Embryonic facial prominence (tissue), 1 donor: ENCODE measurements at regions not wholly inside any gene's neighbourhood (a gene's known extent, or its start where the extent isn't known, plus 50 kb on each side); places are given as distances from the start of the nearest gene placed in this dataset.
A peak's percentile ranks its signal among the peaks of the same experiment; 100 is the strongest.
"Not testable (repeated sequence)": the region's sequence is repeated elsewhere in the genome, so short reads cannot be mapped to it uniquely, and the experiment has no call there.

ENCODE experiments used
- DNase-seq: peaks from one replicate; pipeline ENCODE4 v3.0.0-alpha.2; 2016; ENCODE audit errors: extremely low spot score

DNA sequence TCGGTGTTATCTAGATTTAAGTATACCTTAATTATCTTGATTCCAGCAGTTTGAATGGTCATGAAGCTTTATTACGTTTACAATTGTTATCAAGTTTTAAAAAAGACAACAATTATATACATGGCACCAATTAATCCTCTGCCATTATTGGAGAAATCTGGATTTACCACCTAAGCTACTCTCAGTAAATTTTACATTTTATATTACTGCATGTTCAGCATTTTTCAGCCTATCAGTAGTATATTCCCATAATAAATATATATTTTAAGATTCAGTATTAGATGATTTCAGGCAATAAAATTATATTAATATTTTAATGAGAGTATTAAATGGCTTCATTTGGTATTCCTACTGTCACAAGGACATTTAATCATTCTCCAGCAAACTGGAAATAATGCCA is 264.5 kb upstream of the PRDM9 start:
- DNase-seq: no peak

DNA sequence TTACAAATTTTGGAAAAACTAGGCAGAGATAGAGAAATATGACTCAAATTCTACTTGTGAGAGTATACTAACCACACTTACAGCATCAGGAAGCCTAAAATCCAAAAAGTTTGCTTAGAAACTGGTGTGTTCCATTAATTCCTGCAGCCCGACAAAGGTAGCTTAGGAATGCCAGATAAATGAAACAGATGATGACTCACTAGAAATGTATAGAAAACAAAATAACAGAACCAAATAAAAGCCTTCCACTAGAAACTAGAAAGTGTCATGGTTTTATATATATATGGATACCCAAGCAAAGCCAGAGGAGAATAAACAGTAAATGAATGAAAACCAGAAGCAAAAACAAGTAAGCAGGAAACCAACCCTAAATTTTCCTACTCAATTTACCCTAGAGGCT is 272.2 kb upstream of the PRDM9 start:
- no peak for DNase-seq

DNA sequence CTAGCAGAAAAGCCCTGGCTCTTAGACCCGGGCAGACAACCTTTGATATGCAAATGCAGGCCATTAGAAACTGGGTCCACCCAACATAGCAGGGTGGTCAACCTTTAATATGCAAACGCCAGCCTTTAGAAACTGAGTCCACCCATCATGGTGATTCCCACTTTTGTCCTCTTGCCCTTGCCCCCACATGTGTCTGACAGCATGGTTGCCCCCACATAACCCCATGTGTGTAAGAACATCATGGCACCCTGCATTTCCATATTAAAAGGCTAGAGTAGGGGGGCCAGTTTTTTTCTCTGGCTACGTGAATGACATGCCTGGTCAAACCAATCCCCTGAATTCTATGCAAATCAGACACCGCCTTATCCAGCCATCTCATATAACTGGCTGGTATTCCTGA is 273.2 kb upstream of the PRDM9 start:
- DNase-seq: no peak

DNA sequence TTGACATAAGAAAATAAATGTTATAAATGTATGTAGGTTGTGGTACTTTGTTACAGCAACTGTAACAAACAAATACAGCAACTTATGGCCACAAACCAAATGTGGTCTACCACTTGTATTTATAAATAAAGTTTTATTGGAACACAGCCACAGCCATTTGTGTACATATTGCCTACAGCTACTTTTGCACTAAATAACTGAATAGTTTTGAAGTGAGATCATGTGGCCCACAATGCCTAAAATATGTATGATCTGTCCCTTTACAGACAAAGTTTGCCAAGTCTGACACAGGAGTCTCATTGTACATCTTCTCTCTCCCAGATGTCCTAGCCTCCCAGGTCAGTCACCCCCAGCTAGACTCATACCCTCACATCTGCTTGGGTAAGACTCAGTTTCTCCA is 283.6 kb upstream of the PRDM9 start:
- DNase-seq: no peak

DNA sequence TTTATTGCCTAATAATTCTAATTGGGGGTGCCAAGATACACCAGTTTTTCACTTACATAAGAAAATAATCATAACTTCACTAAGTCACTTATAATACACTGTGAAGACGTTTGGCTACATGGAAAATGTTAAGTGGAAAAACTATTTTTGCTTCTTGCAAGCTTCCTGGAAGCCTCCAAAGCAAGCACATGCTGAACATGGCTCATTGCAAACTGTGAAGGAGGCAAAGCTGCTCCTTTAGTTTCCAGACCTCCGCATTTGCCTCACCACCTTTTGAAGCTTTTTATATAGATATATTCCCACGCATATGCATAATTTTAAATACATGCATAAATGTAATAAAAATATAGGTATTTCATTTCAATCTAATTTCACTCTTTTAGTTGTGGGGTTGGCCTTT is 285.6 kb upstream of the PRDM9 start:
- DNase-seq: no peak

DNA sequence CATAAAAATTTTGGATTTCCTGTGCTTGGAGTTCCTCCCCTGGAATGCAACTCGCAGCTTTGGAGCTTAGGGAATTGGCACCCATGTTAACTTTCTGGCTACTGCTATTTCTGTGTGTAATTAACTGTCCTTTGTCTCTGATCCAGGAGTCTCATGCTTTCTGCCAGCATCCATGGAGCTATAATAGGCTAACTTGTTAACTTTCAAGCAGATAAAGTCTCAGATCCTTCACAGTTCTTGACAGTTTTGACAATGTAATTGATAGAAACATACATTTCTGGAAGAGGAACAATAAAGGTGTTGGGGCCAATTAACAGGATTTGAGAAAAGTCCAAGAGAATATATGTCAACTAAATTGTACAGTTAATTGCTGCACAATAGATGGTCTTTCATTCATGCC is 290.2 kb upstream of the PRDM9 start:
- no peak for DNase-seq

DNA sequence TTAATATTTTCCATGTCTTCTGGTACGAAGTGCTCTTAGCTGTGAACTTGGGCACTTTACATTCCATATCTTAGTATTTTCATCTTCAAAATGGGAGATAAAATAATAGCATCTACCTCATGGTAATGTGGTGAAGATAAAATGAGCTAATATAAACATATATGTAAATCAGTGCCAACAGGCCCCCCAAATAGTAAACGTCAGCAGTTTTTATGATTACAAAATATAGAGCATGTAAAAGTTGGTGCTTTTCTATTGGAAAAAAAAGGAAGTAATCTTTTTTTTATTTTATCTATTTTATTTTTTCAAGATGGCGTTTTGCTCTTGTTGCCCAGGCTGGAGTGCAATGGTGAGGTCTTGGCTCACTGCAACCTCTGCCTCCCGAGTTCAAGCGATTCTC is 291.1 kb upstream of the PRDM9 start:
- no peak for DNase-seq

DNA sequence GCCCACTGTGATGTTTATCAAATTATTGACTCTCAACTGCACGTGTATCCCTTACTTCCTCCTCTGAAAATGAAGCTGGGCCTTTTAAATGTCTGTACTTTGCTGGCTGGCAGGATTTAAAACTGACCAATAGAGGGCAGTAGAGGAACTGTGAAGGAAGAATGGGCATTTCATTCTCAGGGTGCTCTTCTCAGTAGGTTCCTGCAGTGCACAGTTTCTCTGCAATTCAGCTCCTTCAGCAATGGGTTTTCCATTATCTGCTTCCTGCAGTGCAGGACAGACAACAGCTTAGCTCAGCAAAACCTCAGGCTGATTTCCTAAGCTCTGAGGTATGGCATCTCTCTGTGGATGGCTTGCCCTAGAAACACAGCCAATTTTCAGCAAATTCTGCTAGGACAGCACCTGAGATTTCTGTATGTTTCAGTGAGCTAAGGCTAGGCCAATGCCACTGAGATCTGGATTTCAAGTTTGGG is 298.4 kb upstream of the PRDM9 start:
- DNase-seq: peak; percentile 10

DNA sequence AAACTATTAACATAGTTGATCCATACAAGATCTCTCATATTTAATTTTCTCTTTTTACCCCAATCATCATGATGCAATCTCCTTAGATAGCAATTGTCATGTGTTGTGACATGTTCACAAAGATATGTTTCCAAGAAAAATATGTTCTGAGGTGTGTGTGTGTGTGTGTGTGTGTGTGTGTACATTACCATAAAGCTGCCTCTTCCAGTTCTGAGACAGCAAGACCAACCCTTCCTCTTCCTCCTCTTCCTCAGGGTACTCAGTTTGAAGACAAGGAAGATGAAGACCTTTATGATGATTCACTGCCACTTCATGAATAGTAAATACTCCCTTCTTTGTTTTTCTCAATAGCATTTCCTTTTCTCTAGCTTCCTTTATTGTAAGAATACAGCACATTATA is 303.3 kb upstream of the PRDM9 start:
- no peak for DNase-seq

DNA sequence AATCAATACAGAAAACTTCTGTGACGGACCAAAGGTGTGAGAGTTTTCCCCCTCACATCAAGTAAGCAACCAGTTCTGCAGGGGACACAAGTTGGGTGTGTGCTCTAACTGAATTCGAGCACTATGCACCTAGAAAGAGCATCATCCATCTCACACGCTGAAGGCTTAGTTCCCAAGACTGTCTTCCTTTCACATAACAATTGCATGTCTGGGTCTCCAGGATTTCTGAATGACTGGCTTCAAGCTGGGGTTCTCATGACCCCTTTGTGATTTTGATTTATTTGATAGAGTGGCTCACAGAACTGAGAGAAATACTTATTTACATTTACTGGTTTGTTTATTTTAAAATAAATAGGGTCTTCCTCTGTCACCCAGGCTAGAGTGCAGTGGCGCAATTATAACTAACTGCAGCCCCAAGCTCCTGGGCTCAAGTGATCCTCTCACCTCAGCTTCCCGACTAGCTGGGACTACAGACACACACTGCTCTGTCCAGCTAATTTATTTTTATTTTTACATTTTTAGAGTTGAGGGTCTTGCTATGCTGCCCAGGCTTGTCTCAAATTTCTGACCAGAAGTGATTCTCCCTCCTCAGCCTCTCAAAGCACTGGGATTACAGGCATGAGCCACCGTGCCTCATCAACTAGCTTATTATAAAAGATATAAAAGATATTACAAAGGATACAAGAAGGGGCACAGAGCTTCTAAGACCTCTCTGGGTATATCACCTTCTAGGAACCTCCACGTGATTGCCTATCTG is 316.7 kb upstream of the CDH12 start:
- DNase-seq: no peak

DNA sequence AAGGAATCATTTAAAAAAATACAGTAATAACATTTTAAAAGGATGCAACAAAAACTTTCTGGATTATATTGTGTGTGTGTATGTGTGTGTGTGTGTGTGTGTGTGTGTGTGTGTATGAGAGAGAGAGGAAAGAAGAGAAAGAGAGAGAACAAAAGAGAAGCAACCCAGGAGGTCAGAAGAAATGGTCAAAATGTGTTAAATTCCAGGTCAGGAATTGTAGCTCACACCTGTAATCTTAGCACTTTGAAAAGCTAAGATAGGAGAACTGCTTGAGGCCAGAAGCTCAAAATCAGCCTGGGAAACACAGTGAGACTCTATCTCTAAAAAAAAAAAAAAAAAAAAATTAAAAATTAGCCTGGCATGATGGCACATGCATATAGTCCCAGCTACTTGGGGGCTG is 311.8 kb upstream of the CDH12 start:
- no peak for DNase-seq

DNA sequence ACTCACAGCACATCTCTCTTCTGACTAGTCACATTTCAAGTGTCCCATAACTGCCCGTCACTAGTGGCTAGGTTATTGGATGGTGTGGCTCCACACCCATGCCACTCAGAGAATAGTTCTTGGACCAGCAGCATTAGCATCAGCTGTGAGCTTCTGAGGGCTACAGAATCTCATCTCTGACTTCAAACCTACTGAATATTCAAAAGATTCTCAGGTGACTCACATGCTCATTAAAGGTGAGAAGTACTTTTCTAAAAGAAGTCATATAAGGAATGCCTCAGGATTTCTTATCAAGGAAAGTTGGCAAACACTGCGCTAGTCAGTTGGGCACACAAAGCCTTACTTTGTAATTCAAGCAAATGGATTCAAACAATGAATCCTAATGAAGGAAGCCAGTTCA is 305.0 kb upstream of the CDH12 start:
- no peak for DNase-seq

DNA sequence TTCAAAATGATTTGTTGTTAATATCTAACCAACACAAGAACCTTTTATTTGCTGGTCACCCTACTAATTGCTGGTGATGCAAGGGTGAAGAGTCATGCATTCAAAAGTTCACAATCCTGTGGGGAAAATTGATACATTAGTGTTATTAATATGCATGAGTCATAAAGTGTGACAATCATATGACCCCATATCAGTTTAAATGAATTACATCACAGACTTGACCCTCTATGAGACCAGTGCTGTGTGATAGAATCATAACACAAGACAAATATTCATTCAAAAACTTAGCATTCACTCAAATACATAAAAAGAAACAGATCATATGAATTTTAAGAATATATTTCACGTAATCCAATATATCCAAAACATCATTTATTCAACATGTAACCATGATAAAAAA is 304.6 kb upstream of the CDH12 start:
- DNase-seq: no peak

DNA sequence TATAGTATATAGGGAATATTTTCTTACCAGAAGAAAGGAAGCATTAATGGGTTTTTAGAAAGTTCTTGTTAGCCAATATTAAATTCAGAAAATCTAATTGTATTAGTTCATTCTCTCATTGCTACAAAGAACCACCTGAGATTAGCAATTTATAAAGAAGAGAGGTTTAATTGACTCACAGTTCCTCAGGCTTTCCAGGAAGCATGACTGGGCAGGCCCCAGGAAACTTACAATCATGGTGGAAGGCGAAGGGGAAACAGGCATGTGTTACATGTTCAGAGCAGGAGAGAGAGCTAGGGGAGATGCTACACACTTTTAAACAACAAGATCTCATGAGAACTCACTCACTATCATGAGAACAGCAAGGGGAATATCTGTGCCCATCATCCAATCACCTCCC is 304.0 kb upstream of the CDH12 start:
- DNase-seq: no peak

DNA sequence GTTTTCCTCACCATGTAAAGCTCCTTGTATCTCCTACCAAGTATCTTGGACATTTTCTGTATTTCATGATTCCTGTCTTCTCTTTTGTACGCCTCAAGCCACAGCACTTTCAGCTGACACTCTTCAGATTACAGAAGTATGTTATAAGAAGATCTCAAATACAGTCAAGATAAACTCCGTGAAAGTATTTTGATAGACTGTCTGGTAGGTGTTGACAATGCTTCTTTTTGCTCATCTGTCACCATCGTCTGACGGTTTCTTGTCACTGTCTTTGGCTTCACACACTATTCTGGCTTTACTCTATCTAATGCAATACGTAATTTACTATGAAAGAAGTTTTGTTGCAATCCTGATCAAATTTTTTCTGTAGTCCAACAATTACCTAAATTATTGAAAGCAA is 294.5 kb upstream of the CDH12 start:
- DNase-seq: no peak

DNA sequence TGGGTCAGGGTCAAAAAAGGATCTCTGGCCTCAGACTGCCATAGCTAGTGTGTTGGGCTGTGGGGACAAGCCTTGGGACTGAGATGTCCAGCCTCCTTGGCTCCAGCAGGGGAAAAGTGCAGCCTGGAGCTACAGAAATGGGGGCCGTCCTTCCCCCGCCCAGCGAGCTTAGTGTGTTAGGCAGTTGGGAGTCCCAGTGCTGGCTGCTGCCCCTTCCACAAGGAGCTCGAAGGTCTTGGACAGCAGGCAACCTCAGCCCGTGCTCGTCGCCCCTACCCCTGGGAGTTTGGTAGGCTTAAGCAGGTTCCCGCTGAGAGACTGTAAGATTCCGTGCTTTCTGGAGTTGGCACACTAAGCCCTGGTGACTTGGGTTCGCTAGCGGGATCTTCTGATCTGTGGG is 293.0 kb upstream of the CDH12 start:
- DNase-seq: no peak

DNA sequence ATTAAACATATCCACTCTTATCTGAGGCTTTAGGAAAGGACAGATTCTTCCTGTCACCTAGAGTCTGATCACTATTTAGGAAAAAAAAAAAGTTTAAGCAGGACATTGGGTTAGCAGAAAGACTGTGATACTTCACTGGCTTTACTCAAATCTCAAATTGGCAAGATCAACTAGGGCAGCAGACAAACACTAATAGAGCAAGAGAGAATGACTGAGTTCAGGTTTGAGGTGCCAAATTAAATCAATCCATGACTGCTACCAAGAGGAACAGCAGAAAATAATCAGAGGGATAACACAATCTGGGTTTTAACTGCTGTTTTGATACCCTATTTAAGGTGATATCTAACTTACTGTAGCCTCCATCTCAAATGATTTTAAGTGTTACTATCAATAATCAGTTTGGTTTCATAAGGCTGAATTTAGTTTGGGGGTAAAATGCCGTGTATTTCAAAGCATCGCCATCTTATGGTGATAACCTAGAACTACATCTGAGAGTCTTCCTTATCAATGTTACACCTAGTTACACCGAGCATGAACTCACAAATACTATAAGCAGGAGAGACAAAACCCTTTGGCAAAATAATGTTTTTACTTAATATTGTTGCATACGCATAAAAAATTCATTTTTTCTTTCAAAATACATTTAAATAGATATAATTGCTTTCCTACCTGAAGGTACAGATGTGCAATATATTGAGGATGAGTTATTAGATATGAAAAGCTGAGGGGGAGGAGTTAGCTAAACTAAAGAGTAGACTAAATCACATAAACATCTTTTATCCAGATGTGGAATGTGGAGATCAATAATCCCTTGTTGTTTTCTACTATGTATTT is 286.4 kb upstream of the CDH12 start:
- no peak for DNase-seq

DNA sequence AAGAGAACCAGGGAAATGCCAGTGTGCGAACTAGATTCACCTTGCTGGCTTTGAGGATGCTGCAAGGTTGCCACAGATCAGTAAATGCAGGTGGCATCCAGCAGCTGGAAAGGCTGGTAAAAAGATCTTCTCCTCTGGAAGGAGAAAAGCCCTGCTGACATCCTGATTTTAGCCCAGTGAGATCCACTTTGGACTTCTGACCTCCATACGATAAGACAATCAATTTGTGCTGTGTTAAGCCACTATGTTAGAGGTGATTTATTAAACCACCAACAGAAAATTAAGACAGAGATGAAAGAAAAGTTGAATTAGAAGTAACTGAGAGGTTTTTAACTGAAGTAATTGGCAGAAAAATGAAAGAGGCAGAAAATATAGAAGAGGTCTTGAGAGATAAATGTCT is 283.8 kb upstream of the CDH12 start:
- DNase-seq: no peak

DNA sequence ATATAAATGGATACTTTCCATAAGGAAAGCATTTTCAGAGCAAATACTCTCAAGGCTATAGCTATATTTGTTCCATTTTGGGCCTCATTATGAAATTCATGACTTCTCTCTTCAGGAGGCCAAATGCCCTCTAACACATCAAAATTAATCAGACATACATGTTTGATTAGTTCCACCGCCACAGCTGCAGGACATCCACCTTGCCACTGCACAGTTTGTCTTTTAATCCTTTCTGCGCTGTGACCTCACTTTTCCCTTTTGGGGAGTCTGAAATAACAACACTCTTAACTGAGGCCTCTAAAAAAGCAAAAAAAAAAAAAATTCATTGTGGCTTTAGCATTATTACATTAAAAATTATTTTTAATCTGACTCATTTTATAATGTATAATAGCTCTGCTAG is 279.1 kb upstream of the CDH12 start:
- DNase-seq: no peak

DNA sequence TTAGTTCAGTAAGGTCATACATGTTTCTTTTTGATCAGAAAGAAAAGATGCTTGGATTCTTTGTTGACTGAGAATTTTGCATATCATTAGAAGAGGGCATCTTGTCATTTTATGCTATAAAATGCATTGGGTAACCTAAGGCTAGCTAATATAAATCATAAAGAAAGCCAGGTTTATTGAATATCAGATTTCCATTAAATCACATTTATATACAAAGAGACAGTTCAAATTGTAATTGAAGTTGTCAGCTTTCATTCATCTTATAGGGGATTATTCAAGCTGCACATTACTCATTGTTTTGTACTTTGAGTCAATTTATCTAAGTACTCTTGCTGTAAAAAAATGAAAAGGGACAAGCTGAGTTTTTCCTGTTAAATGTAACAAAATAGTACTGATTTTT is 259.1 kb upstream of the CDH12 start:
- DNase-seq: no peak

DNA sequence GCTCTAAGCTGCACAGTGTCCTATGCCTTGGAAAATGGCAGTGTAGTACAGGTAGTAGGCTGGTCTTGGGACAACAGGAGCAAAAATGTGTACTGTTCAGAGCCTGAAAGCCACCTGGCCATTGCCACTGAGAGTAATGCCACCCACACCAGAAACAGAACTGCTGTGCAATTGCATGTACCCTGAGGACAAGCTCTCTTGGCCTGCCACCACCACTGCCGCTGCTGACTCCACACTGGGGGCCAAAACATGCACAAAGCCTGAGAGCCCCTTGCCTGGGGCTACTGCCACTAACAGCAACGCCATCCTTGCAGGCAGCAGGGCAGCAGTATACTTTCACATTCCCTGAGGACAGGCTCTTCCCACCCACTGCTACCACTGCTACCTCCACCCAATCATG is 251.9 kb upstream of the CDH12 start:
- no peak for DNase-seq

DNA sequence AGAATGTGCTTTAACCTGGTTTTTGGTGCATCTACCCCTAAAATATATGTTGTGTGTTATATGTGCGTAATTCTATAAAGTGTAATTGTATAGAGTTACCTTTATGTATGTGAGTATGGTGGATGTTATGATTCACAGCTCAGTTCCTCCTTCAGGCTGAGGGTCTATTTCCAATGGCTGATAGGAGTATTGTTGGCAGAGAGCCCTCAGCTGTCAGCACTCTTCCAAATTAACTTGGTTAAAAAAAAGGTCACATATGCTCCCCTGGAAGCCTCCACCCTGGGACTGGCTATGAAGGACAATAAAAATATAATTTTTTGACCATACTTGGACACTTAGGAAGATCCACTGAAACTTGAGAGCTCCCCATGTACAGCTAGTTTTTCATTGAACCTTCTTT is 250.4 kb upstream of the CDH12 start:
- DNase-seq: no peak

DNA sequence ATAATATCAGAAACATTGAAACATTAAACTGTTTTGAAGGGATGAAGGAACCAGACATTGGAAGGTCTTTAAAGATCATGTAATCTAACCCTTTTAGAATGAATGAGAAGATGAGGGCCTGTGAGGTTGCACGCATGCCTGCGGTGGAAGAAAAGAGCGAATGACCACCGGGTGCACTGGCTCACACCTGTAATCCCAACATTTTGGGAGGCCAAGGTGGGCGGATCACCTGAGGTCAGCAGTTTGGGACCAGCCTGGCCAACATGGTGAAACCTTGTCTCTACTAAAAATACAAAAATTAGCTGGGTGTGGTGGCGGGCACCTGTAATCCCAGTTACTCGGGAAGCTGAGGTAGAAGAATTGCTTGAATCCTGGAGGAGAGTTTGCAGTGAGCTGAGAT is 242.3 kb upstream of the CDH12 start:
- DNase-seq: not testable (repeated sequence)
